ENCODE measurements at regions not wholly inside any gene's neighbourhood (a gene's known extent, or its start where the extent isn't known, plus 50 kb on each side); places are given as distances from the start of the nearest gene placed in this dataset.
A peak's percentile ranks its signal among the peaks of the same experiment; 100 is the strongest.

GRCh38 chr9:115992834-115993233 lies 160.8 kb upstream of the PAPPA start:
- ATAC-seq, result no peak
- H3K36me3 ChIP-seq, result no peaks in the 10 kb centered on the region
- H3K27me3 ChIP-seq, result no peaks in the 10 kb centered on the region
- 84 to 90% methylated on average over 4 of the region's 4 CpGs for WGBS, 2 donors (ENCODE audit: low coverage in 1 of 2)
- H3K4me3 ChIP-seq, result no peak overlapping the region
- H3K9me3 ChIP-seq, result no peaks in the 10 kb centered on the region
- no peak overlapping the region for H3K27ac ChIP-seq
- no peaks in the 10 kb centered on the region for H3K4me1 ChIP-seq
- no peak for TF ChIP-seq CTCF (IDR thresholded peaks at IDR 0.05)
- no peak for TF ChIP-seq POLR2AphosphoS5 (IDR thresholded peaks at IDR 0.05)

DNA sequence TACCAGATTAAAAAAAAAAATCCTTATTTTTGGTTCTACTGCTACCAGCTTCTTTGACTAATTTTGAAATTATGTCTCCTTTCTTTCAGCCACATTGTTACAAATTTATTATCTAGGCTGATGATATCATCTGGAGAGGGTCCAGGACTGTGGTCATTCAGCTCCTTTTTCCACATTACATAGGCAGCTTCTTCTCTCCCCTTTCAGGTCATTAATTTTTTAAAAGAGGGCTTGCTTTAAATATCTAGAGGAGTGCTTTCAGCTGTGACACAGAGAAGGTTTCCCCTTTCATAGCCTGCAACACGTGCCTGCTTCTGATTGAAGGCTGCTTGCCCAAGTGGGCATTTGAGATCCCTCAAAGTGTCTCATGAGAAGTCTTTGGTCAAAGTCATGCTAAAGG lies 155.7 kb upstream of the PAPPA start:
- 46 to 50% methylated on average over 1 of the region's 1 CpG for WGBS, 2 donors (ENCODE audit: low coverage in 1 of 2)
- no peak for TF ChIP-seq POLR2A (IDR thresholded peaks at IDR 0.05)
- no peaks in the 10 kb centered on the region for H3K27me3 ChIP-seq
- no peak overlapping the region for H3K27ac ChIP-seq
- no peaks in the 10 kb centered on the region for H3K4me1 ChIP-seq
- no peaks in the 10 kb centered on the region for H3K9me3 ChIP-seq
- no peaks in the 10 kb centered on the region for H3K36me3 ChIP-seq
- no peak for ATAC-seq
- no peak overlapping the region for H3K4me3 ChIP-seq

DNA sequence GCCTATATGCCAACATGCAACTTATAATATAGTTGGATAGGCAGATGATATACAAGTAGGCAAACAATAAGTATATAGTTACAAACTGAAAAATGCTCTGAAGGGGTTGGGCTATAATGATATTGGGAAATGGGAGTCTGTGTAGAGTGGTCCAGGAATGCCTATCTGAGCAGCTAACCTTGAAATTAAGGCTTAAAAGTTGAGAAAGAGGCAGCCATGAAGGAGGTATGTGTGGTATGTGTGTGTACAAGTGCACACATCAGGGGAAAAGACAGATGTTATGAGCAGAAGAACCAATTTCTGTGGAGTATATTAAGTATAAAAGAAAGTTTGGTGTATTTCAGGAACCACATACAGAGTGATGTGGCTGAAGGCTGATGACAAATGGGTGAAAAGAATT lies 154.9 kb upstream of the PAPPA start:
- Histone ChIP-seq H3K4me1 (no peaks in the 10 kb centered on the region), H3K27me3 (no peaks in the 10 kb centered on the region), H3K9me3 (no peaks in the 10 kb centered on the region), H3K36me3 (no peaks in the 10 kb centered on the region), H3K27ac (no peak overlapping the region), H3K4me3 (no peak overlapping the region)
- no peak for ATAC-seq
- TF ChIP-seq POLR2AphosphoS5 (IDR thresholded peaks at IDR 0.05), result no peak
- TF ChIP-seq EP300 (IDR thresholded peaks at IDR 0.05), result no peak
- no peak for TF ChIP-seq CTCF (IDR thresholded peaks at IDR 0.05)
- TF ChIP-seq POLR2A (IDR thresholded peaks at IDR 0.05), result no peak

- H3K9me3 ChIP-seq, result no peaks in the 10 kb centered on the region
- no peak overlapping the region for H3K27ac ChIP-seq
- no peaks in the 10 kb centered on the region for H3K27me3 ChIP-seq
- H3K4me3 ChIP-seq, result no peak overlapping the region
- H3K4me1 ChIP-seq, result no peaks in the 10 kb centered on the region
- 77 to 92% methylated on average over 2 of the region's 2 CpGs for WGBS, 2 donors (ENCODE audit: low coverage in 1 of 2)
- TF ChIP-seq POLR2A (IDR thresholded peaks at IDR 0.05), result no peak
- no peak for ATAC-seq
- no peaks in the 10 kb centered on the region for H3K36me3 ChIP-seq
Measured at GRCh38 chr9:115999498-115999897, 154.1 kb upstream of the PAPPA start.

GRCh38 chr9:116000748-116001329 lies 152.8 kb upstream of the PAPPA start:
- Histone ChIP-seq H3K4me1 (no peaks in the 10 kb centered on the region), H3K9me3 (no peaks in the 10 kb centered on the region), H3K27me3 (no peaks in the 10 kb centered on the region), H3K36me3 (no peaks in the 10 kb centered on the region), H3K27ac (no peak overlapping the region), H3K4me3 (no peak overlapping the region)
- TF ChIP-seq POLR2A (IDR thresholded peaks at IDR 0.05) (no peak), EP300 (IDR thresholded peaks at IDR 0.05) (no peak), POLR2AphosphoS5 (IDR thresholded peaks at IDR 0.05) (no peak), CTCF (IDR thresholded peaks at IDR 0.05) (peak in 2 of 4 experiments; percentile 21 to 38)
- peak; percentile 28 for ATAC-seq
- 62 to 72% methylated on average over 3 to 4 of the region's 4 CpGs for WGBS, 2 donors (ENCODE audit: low coverage in 1 of 2)

GRCh38 chr9:116002181-116002580 lies 151.4 kb upstream of the PAPPA start:
- WGBS, 2 donors (ENCODE audit: low coverage in 1 of 2), result 80 to 95% methylated on average over 5 of the region's 5 CpGs
- H3K27ac ChIP-seq, result no peak overlapping the region
- H3K36me3 ChIP-seq, result no peaks in the 10 kb centered on the region
- no peak for ATAC-seq
- no peaks in the 10 kb centered on the region for H3K4me1 ChIP-seq
- H3K9me3 ChIP-seq, result no peaks in the 10 kb centered on the region
- no peak overlapping the region for H3K4me3 ChIP-seq
- H3K27me3 ChIP-seq, result no peaks in the 10 kb centered on the region
- TF ChIP-seq POLR2AphosphoS5 (IDR thresholded peaks at IDR 0.05) (no peak), CTCF (IDR thresholded peaks at IDR 0.05) (no peak), POLR2A (IDR thresholded peaks at IDR 0.05) (no peak), EP300 (IDR thresholded peaks at IDR 0.05) (no peak)
